ENCODE measurements at regions not wholly inside any gene's neighbourhood (a gene's known extent, or its start where the extent isn't known, plus 50 kb on each side); places are given as distances from the start of the nearest gene placed in this dataset.

DNA sequence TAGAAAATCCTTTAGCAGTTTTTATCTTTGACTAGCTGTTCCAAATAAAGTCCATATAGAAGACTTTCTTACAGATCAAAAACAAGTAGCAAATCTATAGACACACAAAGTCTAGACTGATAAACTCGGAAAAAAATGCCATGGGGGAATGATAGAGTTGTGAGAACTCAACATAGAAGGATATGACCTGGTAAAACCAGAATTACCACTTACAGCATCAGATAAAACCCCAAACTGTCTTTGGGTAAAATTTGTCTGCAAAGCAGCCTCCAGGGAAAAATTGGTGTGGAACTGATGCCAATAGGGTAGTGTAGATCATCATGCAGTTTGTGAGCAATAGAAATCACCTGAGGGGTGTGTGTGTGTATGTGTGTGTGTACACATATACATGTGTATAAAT is 579.1 kb downstream of the SPOCK3 start:
- peaks cover 2% of the 10 kb centered on the region for H3K9me3 Mint-ChIP-seq (ENCODE audit: low read depth, unreplicated experiment)
- no peaks in the 10 kb centered on the region for H3K4me1 Mint-ChIP-seq (ENCODE audit: low read depth, unreplicated experiment)
- intact Hi-C loops (cut with micrococcal nuclease; ENCODE audit: unreplicated experiment): no loop called here
- H3K27me3 Mint-ChIP-seq (ENCODE audit: unreplicated experiment): no peaks in the 10 kb centered on the region
- DNase-seq: no peak
- CTCF ChIA-PET: no interaction called here
- BruUV-seq (replicated peaks): no TSS peak
- TF ChIP-seq, protein P1, sequence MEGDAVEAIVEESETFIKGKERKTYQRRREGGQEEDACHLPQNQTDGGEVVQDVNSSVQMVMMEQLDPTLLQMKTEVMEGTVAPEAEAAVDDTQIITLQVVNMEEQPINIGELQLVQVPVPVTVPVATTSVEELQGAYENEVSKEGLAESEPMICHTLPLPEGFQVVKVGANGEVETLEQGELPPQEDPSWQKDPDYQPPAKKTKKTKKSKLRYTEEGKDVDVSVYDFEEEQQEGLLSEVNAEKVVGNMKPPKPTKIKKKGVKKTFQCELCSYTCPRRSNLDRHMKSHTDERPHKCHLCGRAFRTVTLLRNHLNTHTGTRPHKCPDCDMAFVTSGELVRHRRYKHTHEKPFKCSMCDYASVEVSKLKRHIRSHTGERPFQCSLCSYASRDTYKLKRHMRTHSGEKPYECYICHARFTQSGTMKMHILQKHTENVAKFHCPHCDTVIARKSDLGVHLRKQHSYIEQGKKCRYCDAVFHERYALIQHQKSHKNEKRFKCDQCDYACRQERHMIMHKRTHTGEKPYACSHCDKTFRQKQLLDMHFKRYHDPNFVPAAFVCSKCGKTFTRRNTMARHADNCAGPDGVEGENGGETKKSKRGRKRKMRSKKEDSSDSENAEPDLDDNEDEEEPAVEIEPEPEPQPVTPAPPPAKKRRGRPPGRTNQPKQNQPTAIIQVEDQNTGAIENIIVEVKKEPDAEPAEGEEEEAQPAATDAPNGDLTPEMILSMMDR (IDR thresholded peaks at IDR 0.05; ENCODE audit: unreplicated experiment): no peak
- H3K36me3 Mint-ChIP-seq (ENCODE audit: insufficient read depth, unreplicated experiment): no peaks in the 10 kb centered on the region
- H3K27ac Mint-ChIP-seq (ENCODE audit: unreplicated experiment): no peak overlapping the region
- no peak overlapping the region for H3K4me3 Mint-ChIP-seq (ENCODE audit: low read depth, unreplicated experiment)

DNA sequence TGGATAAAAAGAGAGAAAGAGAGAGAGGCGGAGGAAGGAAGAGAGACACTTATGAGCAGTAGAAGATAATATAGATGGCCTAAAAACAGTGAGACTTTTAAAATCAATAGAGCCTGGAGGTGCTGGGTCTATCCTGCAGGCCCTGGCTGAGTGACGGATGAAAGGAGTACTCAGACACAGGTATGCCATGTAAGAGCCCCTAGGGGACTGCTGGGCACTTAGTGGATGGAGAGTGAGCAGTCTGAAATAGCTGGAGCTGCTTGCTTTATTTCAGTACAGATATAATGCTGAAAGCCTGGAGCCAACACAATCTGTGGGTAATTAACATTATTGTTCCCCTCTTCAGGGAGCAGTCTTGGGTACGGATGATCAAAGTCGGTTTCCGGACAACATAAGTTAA is 578.6 kb downstream of the SPOCK3 start:
- H3K27ac Mint-ChIP-seq (ENCODE audit: unreplicated experiment): no peak overlapping the region
- peaks cover 2% of the 10 kb centered on the region for H3K9me3 Mint-ChIP-seq (ENCODE audit: low read depth, unreplicated experiment)
- TF ChIP-seq, protein P1 (IDR thresholded peaks at IDR 0.05; ENCODE audit: unreplicated experiment): no peak
- no peaks in the 10 kb centered on the region for H3K27me3 Mint-ChIP-seq (ENCODE audit: unreplicated experiment)
- no peak overlapping the region for H3K4me3 Mint-ChIP-seq (ENCODE audit: low read depth, unreplicated experiment)
- CTCF ChIA-PET: no interaction called here
- no peaks in the 10 kb centered on the region for H3K4me1 Mint-ChIP-seq (ENCODE audit: low read depth, unreplicated experiment)
- H3K36me3 Mint-ChIP-seq (ENCODE audit: insufficient read depth, unreplicated experiment): no peaks in the 10 kb centered on the region
- DNase-seq: no peak
- intact Hi-C loops (cut with micrococcal nuclease; ENCODE audit: unreplicated experiment): no loop called here
- BruUV-seq (replicated peaks): no TSS peak

DNA sequence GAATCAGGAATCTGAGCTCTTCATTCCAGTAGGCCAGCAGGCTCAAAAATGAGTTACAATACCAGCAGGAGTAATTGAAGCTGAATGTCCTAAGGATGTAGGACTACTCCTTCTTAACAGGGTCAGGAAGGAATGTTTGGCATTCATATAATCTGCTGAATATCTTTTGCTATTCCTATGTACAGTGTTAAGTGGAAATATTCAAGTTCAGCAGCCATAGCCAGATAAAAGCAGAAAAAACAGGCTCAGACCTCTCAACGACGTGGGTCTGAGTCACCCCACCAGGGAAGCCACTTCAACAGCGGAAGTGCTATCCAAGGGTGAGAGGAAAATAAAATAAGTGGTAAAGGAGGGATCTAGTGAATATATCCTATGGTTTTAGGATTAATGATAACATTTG is 577.0 kb downstream of the SPOCK3 start:
- CTCF ChIA-PET: no interaction called here
- H3K4me1 Mint-ChIP-seq (ENCODE audit: low read depth, unreplicated experiment): no peaks in the 10 kb centered on the region
- no peak overlapping the region for H3K4me3 Mint-ChIP-seq (ENCODE audit: low read depth, unreplicated experiment)
- intact Hi-C loops (cut with micrococcal nuclease; ENCODE audit: unreplicated experiment): no loop called here
- no peak for DNase-seq
- TF ChIP-seq, protein P1 (IDR thresholded peaks at IDR 0.05; ENCODE audit: unreplicated experiment): no peak
- no TSS peak for BruUV-seq (replicated peaks)
- H3K36me3 Mint-ChIP-seq (ENCODE audit: insufficient read depth, unreplicated experiment): no peaks in the 10 kb centered on the region
- no peaks in the 10 kb centered on the region for H3K27me3 Mint-ChIP-seq (ENCODE audit: unreplicated experiment)
- peaks cover 2% of the 10 kb centered on the region for H3K9me3 Mint-ChIP-seq (ENCODE audit: low read depth, unreplicated experiment)
- H3K27ac Mint-ChIP-seq (ENCODE audit: unreplicated experiment): no peak overlapping the region

DNA sequence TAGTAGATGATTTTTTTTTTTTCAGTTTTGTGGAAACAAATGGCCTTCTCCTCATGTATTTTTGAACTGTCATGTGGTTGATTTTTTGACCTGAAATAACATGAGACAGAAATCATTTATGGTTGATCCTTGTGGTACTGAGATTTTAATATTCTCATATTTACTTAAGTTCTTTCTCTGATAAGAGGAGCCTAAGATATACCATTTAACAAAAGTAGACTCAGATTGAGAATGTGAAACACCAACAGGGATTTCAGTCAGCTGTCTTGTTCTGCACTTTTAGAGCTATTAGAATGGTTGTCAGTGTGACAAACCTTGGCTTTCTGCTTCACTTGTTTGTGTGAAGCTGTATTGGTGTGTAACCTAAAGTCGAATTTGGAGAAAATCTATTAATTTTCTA is 575.7 kb downstream of the SPOCK3 start:
- no peaks in the 10 kb centered on the region for H3K27me3 Mint-ChIP-seq (ENCODE audit: unreplicated experiment)
- H3K4me3 Mint-ChIP-seq (ENCODE audit: low read depth, unreplicated experiment): no peak overlapping the region
- H3K4me1 Mint-ChIP-seq (ENCODE audit: low read depth, unreplicated experiment): no peaks in the 10 kb centered on the region
- BruUV-seq (replicated peaks): no TSS peak
- intact Hi-C loops (cut with micrococcal nuclease; ENCODE audit: unreplicated experiment): no loop called here
- DNase-seq: no peak
- TF ChIP-seq, protein P1 (IDR thresholded peaks at IDR 0.05; ENCODE audit: unreplicated experiment): no peak
- H3K27ac Mint-ChIP-seq (ENCODE audit: unreplicated experiment): no peak overlapping the region
- peaks cover 5% of the 10 kb centered on the region for H3K9me3 Mint-ChIP-seq (ENCODE audit: low read depth, unreplicated experiment)
- CTCF ChIA-PET: no interaction called here
- H3K36me3 Mint-ChIP-seq (ENCODE audit: insufficient read depth, unreplicated experiment): no peaks in the 10 kb centered on the region

All from Calu3 (cell line).